K562 (cell line): ENCODE measurements at regions not wholly inside any gene's neighbourhood (a gene's known extent, or its start where the extent isn't known, plus 50 kb on each side); places are given as distances from the start of the nearest gene placed in this dataset.

Source experiments
- ATAC-seq: fragments of 200-7000 bp; cut with Tn5 transposase; 3 replicates; pipeline ENCODE4 v1.9.1; 2020; ENCODE audit warnings: moderate library complexity
- BruUV-seq: library from RNA; stranded (reverse); fragments of 400-500 nt; replicated peaks from 2 replicates; lab custom pipeline; 2021; lab: Mats Ljungman, UMichigan
- CTCF ChIA-PET: fragments of 300-600 bp; formaldehyde crosslinking; extraction: SDS; loops from one replicate; lab custom pipeline; 2021; ENCODE audit warnings: low intra/inter-chr PET ratio; lab: Yijun Ruan, JAX
- POLR2A ChIA-PET: fragments of 300-600, 350-650 bp; sonication (Branson Sonifier 250); formaldehyde crosslinking; extraction: SDS; loops from one replicate; lab custom pipeline; 2021; ENCODE audit warnings: antibody characterized with exemption, inconsistent platforms; lab: Yijun Ruan, JAX
- DNase-seq, 4 experiments: peaks; one replicate each; pipeline versions ENCODE4 v3.0.0 to v3.0.0-alpha.2; 2011 to 2018; ENCODE audit warnings: low spot score in 3 of 4, mixed read lengths in 3 of 4; ENCODE audit errors: extremely low read depth in 1 of 4
- FAIRE-seq: peaks from 2 replicates; lab custom pipeline; 2011; peaks lifted over from hg19 to GRCh38; lab: Jason Lieb, UNC
- H2AFZ ChIP-seq: 2 replicates; pipeline ENCODE4 v1.6.0; 2011; ENCODE audit warnings: low read depth, low read length, control low read depth, inconsistent platforms
- H3K27ac ChIP-seq: fragments of 200-600 bp; 3 replicates; pipeline ENCODE4 v1.8.0; 2011; ENCODE audit warnings: low read depth, mild to moderate bottlenecking, control low read depth, inconsistent platforms, low read length, moderate library complexity, mixed read lengths; ENCODE audit errors: extremely low read depth
- H3K27me3 ChIP-seq, 2 experiments: fragments of 300-600 bp in 1 of 2; 2 replicates in 1 of 2; 3 replicates in 1 of 2; pipeline versions ENCODE4 v1.6.0 to v1.8.0; 2011; ENCODE audit warnings: inconsistent platforms in 2 of 2, low read length in 2 of 2, mild to moderate bottlenecking in 1 of 2, mixed read lengths in 1 of 2, moderate library complexity in 1 of 2; ENCODE audit not compliant: control insufficient read depth in 2 of 2, insufficient read depth in 2 of 2
- H3K36me3 ChIP-seq: fragments of 300-600 bp; 3 replicates; pipeline ENCODE4 v1.8.0; 2011; ENCODE audit warnings: mild to moderate bottlenecking, low read length, inconsistent platforms; ENCODE audit not compliant: control insufficient read depth, insufficient read depth
- H3K4me1 ChIP-seq, 2 experiments: fragments of 200-600 bp in 1 of 2; replicated peaks in 1 of 2; 2 replicates in 1 of 2; 3 replicates in 1 of 2; pipeline versions ENCODE4 v1.5.1 to v1.8.0; 2011; ENCODE audit warnings: inconsistent platforms in 2 of 2, low read length in 2 of 2, mild to moderate bottlenecking in 1 of 2, mixed read lengths in 1 of 2, moderate library complexity in 1 of 2; ENCODE audit not compliant: control insufficient read depth in 2 of 2, insufficient read depth in 2 of 2
- H3K4me2 ChIP-seq: 2 replicates; pipeline ENCODE4 v1.6.1; 2011; ENCODE audit warnings: low read length, control low read depth, inconsistent platforms, mixed read lengths; ENCODE audit not compliant: insufficient read depth
- H3K4me3 ChIP-seq: fragments of 200-600 bp; sonication (generic), shearing (Covaris generic); 2 replicates; pipeline ENCODE4 v1.5.1; 2016; ENCODE audit warnings: control low read depth, inconsistent platforms
- H3K79me2 ChIP-seq: fragments of 200-600 bp; 3 replicates; pipeline ENCODE4 v1.8.0; 2011; ENCODE audit warnings: low read length, inconsistent platforms; ENCODE audit not compliant: control insufficient read depth, insufficient read depth
- H3K9ac ChIP-seq, 2 experiments: 2 replicates each; pipeline versions ENCODE4 v1.6.0 to v1.6.1; 2011; ENCODE audit warnings: low read depth in 2 of 2, low read length in 2 of 2, control low read depth in 1 of 2, inconsistent platforms in 1 of 2, mild to moderate bottlenecking in 1 of 2, mixed read lengths in 1 of 2; ENCODE audit not compliant: insufficient read depth in 1 of 2
- H3K9me1 ChIP-seq: one replicate; pipeline ENCODE4 v1.6.0; 2011; ENCODE audit warnings: inconsistent platforms, mild to moderate bottlenecking, low read length, moderate library complexity; ENCODE audit not compliant: control insufficient read depth, insufficient read depth
- H3K9me3 ChIP-seq: replicated peaks from 2 replicates; pipeline ENCODE4 v1.5.1; 2011; ENCODE audit warnings: low read depth, low read length, inconsistent platforms; ENCODE audit not compliant: control insufficient read depth, insufficient read depth
- H4K20me1 ChIP-seq: replicated peaks from 2 replicates; pipeline ENCODE4 v1.6.1; 2011; ENCODE audit warnings: low read length, inconsistent platforms, mixed read lengths; ENCODE audit not compliant: control insufficient read depth, insufficient read depth
- CBX8 ChIP-seq: fragments of 200-600 bp; sonication (generic); IDR thresholded peaks from 2 replicates; pipeline ENCODE4 v1.6.1; 2012; ENCODE audit warnings: borderline replicate concordance, mixed run types, low read depth, mild to moderate bottlenecking, moderate library complexity, mixed read lengths, low read length, control low read depth, inconsistent platforms; ENCODE audit not compliant: poor library complexity, severe bottlenecking; ENCODE audit errors: extremely low read depth
- CREB1 ChIP-seq, 2 experiments: sonication (generic) in 1 of 2; formaldehyde crosslinking in 1 of 2; IDR thresholded peaks; 2 replicates each; pipeline versions ENCODE4 v1.6.1 to v1.8.0; 2012 to 2022; ENCODE audit warnings: inconsistent platforms in 1 of 2, mild to moderate bottlenecking in 1 of 2, missing genetic modification reagents in 1 of 2, moderate library complexity in 1 of 2
- CTCFL ChIP-seq: IDR thresholded peaks from 2 replicates; pipeline ENCODE4 v1.6.1; 2011; ENCODE audit warnings: borderline replicate concordance, low read depth, mild to moderate bottlenecking, moderate library complexity, low read length; ENCODE audit not compliant: insufficient read depth, poor library complexity, severe bottlenecking
- HDGF ChIP-seq: fragments of 450-650 bp; IDR thresholded peaks from 2 replicates; pipeline ENCODE4 v1.6.1; 2016
- LCOR ChIP-seq: sonication (generic); formaldehyde crosslinking; IDR thresholded peaks from 2 replicates; pipeline ENCODE4 v1.8.0; 2022; ENCODE audit warnings: mild to moderate bottlenecking, missing genetic modification reagents
- NCOA6 ChIP-seq: fragments of 450-650 bp; IDR thresholded peaks from 2 replicates; pipeline ENCODE4 v1.6.1; 2017; ENCODE audit warnings: mild to moderate bottlenecking
- USF2 ChIP-seq: sonication (generic); formaldehyde crosslinking; IDR thresholded peaks from 2 replicates; pipeline ENCODE4 v1.5.0; 2020; ENCODE audit warnings: missing genetic modification reagents
- ZNF449 ChIP-seq: fragments of 250-450 bp; sonication (Bioruptor Pico); IDR thresholded peaks from 2 replicates; pipeline ENCODE4 v1.8.0; 2022; ENCODE audit warnings: moderate library complexity, mild to moderate bottlenecking, inconsistent platforms
- WGBS: fragments of 100-300 bp; shearing (Covaris generic); methylation state at CpG from one replicate; pipeline ENCODE4 v1.1.6; 2016; ENCODE audit warnings: low coverage, mixed read lengths; ENCODE audit not compliant: insufficient coverage; ENCODE audit errors: missing lambda C conversion rate; 5-methylcytosine and 5-hydroxymethylcytosine counted together
- in situ Hi-C: fragments of 300-500 bp; cut with MboI; formaldehyde crosslinking; loops from 4 replicates; pipeline ENCODE4 v1.15.0; 2018; ENCODE audit warnings: inconsistent platforms, mixed read lengths
- intact Hi-C: fragments of 100-400 bp; cut with micrococcal nuclease; formaldehyde crosslinking; loops from 2 replicates; pipeline ENCODE4 v1.14.2; 2022

- no peak for TF ChIP-seq ZNF449 (CRISPR knock-in tag)
- TF ChIP-seq HDGF, result no peak
- TF ChIP-seq LCOR (CRISPR knock-in tag), result no peak
- no peak for TF ChIP-seq CTCFL
- TF ChIP-seq CREB1 (IDR thresholded peaks at IDR 0.05), result no peak
- TF ChIP-seq CREB1 (CRISPR knock-in tag; IDR thresholded peaks at IDR 0.05), result no peak
Measured at GRCh38 chr12:54736549-54736948, 88.4 kb upstream of the DCD start (continued).

- TF ChIP-seq USF2 (CRISPR knock-in tag) (no peak), NCOA6 (no peak), CBX8 (no peak), HDGF (no peak)
- no TSS peak for BruUV-seq
- ATAC-seq (no peak), FAIRE-seq (no peak), DNase-seq (no peak)
- Histone ChIP-seq H3K9me3 (no peaks in the 10 kb centered on the region), H3K9me1 (no peaks in the 10 kb centered on the region), H4K20me1 (no peaks in the 10 kb centered on the region), H3K27ac (no peak overlapping the region), H3K9ac (no peak overlapping the region), H3K27me3 (no peaks in the 10 kb centered on the region; a peak in 2 of 5 replicates), H2AFZ (no peak overlapping the region), H3K4me3 (no peak overlapping the region), H3K79me2 (no peaks in the 10 kb centered on the region), H3K36me3 (no peaks in the 10 kb centered on the region), H3K4me2 (no peak overlapping the region), H3K4me1 (no peaks in the 10 kb centered on the region)
- in situ Hi-C loops, result no loop called here
- CTCF ChIA-PET, result interaction anchor here (0.7 kb wide), 1 partner anchor 436 kb away, joined by 5 read pairs; no protein-coding TSS in a partner anchor
- POLR2A ChIA-PET, result interaction anchor here (1.0 kb wide), 1 partner anchor 9 kb away, joined by 3 read pairs; no protein-coding TSS in a partner anchor
- WGBS, result 3% methylated on average over 4 of the region's 4 CpGs
- intact Hi-C loops, result no loop called here
Measured at GRCh38 chr12:54734196-54734950, 86.2 kb upstream of the DCD start.
